MM.1S (cell line): ENCODE measurements at regions not wholly inside any gene's neighbourhood (a gene's known extent, or its start where the extent isn't known, plus 50 kb on each side); places are given as distances from the start of the nearest gene placed in this dataset.

Source experiments
- CTCF ChIP-seq: fragments of 300-600 bp; sonication (generic); IDR thresholded peaks from 2 replicates; pipeline ENCODE4 v1.5.1; 2016; ENCODE audit warnings: antibody characterized with exemption, low read length, mixed read lengths
- EZH2 ChIP-seq: fragments of 300-600 bp; sonication (generic); optimal IDR thresholded peaks from 2 replicates; pipeline ENCODE3; 2017; ENCODE audit warnings: low read depth, mild to moderate bottlenecking, antibody characterized with exemption, low read length, mixed read lengths
- EZH2phosphoT487 ChIP-seq: fragments of 300-600 bp; sonication (generic); IDR thresholded peaks from 2 replicates; pipeline ENCODE4 v1.6.1; 2018; ENCODE audit warnings: antibody characterized with exemption, low read length

GRCh38 chr4:32890398-32890797 lies 2170.2 kb downstream of the PCDH7 start:
- TF ChIP-seq CTCF (no peak), EZH2phosphoT487 (no peak), EZH2 (no peak)
